ENCODE measurements at regions not wholly inside any gene's neighbourhood (a gene's known extent, or its start where the extent isn't known, plus 50 kb on each side); places are given as distances from the start of the nearest gene placed in this dataset.

- Histone ChIP-seq H3K27me3 (ENCODE audit: control insufficient read depth, insufficient read depth, low read length) (no peaks in the 10 kb centered on the region), H3K4me1 (ENCODE audit: control insufficient read depth, insufficient read depth, low read length) (no peaks in the 10 kb centered on the region), H3K36me3 (ENCODE audit: control insufficient read depth, insufficient read depth, low read length) (no peaks in the 10 kb centered on the region), H3K27ac (ENCODE audit: low read length) (no peak overlapping the region), H3K9me3 (ENCODE audit: control insufficient read depth, low read depth, low read length) (no peaks in the 10 kb centered on the region), H3K4me3 (ENCODE audit: low read length) (no peak overlapping the region)
- DNase-seq, result no peak
- WGBS (ENCODE audit: insufficient coverage, low lambda C conversion rate), result 86% methylated on average over 1 of the region's 3 CpGs
These were observed 135.0 kb upstream of the CCDC28A start for GRCh38 chr6:138638604-138639003.

GRCh38 chr6:138640028-138640427 is 133.5 kb upstream of the CCDC28A start:
- Histone ChIP-seq H3K27me3 (ENCODE audit: control insufficient read depth, insufficient read depth, low read length) (no peaks in the 10 kb centered on the region), H3K4me1 (ENCODE audit: control insufficient read depth, insufficient read depth, low read length) (no peaks in the 10 kb centered on the region), H3K9me3 (ENCODE audit: control insufficient read depth, low read depth, low read length) (no peaks in the 10 kb centered on the region), H3K4me3 (ENCODE audit: low read length) (no peak overlapping the region), H3K36me3 (ENCODE audit: control insufficient read depth, insufficient read depth, low read length) (no peaks in the 10 kb centered on the region), H3K27ac (ENCODE audit: low read length) (no peak overlapping the region)
- WGBS (ENCODE audit: insufficient coverage, low lambda C conversion rate), result no CpG with 5 or more reads among the region's 2 CpGs
- no peak for DNase-seq

GRCh38 chr6:138643210-138643609 is 130.4 kb upstream of the CCDC28A start:
- Histone ChIP-seq H3K27ac (ENCODE audit: low read length) (no peak overlapping the region), H3K4me1 (ENCODE audit: control insufficient read depth, insufficient read depth, low read length) (no peaks in the 10 kb centered on the region), H3K4me3 (ENCODE audit: low read length) (no peak overlapping the region), H3K36me3 (ENCODE audit: control insufficient read depth, insufficient read depth, low read length) (no peaks in the 10 kb centered on the region), H3K9me3 (ENCODE audit: control insufficient read depth, low read depth, low read length) (no peaks in the 10 kb centered on the region), H3K27me3 (ENCODE audit: control insufficient read depth, insufficient read depth, low read length) (no peaks in the 10 kb centered on the region)
- peak in 1 of 2 donors; percentile 48 for DNase-seq
- whole genome bisulfite sequencing (ENCODE audit: insufficient coverage, low lambda C conversion rate), result no CpG with 5 or more reads among the region's 2 CpGs

DNA sequence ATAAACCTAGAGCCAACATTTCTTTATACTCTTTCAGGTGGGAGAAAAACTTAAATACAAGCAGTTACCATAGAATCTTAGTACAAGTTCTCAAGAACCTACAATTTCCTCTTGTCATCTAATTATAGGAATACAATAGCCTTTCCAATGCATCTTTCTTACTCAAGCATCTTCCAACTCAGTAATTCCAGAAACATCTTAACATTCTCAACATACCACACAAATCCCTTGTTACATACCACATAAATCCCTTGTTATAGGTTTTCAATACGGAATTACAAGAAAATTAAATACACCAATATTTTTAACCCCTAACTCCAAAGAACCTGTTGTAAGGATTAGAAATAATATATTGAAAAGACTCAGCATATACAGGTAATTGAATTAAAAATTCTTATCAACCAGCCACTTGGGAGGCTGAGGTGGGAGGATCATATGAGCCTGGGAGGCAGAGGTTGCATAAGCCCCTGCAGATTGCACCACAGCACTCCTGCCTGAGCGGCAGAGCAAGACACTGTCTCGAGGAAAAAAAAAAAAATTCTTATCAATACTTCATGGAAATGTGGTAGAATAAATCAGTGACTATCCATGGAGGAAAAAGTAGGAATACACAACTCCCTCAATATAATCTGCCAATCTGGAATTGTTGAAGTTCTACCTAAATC is 127.5 kb upstream of the CCDC28A start:
- Histone ChIP-seq H3K4me1 (ENCODE audit: control insufficient read depth, insufficient read depth, low read length) (no peaks in the 10 kb centered on the region), H3K36me3 (ENCODE audit: control insufficient read depth, insufficient read depth, low read length) (no peaks in the 10 kb centered on the region), H3K27ac (ENCODE audit: low read length) (no peak overlapping the region), H3K4me3 (ENCODE audit: low read length) (no peak overlapping the region), H3K9me3 (ENCODE audit: control insufficient read depth, low read depth, low read length) (no peaks in the 10 kb centered on the region), H3K27me3 (ENCODE audit: control insufficient read depth, insufficient read depth, low read length) (no peaks in the 10 kb centered on the region)
- DNase-seq, result no peak
- no CpG with 5 or more reads among the region's 3 CpGs for WGBS (ENCODE audit: insufficient coverage, low lambda C conversion rate)

GRCh38 chr6:138647006-138647405 is 126.6 kb upstream of the CCDC28A start:
- Histone ChIP-seq H3K36me3 (ENCODE audit: control insufficient read depth, insufficient read depth, low read length) (no peaks in the 10 kb centered on the region), H3K27me3 (ENCODE audit: control insufficient read depth, insufficient read depth, low read length) (no peaks in the 10 kb centered on the region)
- DNase-seq, result no peak

DNA sequence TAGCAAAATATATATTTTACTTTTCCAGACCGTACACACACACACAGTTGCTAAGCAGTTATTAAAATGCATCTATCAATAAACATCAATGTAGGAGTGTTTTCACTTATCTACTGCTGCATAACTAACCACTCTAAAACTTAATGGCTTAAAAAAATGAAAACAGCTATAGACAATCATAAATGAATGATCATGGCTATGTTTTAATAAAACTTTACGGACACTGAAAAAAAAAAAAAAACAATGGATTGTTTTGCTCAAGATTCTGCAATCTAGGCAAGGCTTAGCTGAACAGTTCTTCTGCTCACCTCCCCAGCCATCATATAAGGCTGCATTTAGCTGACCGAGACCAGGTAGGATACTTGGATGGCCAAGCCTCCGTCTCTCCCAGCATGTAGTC is 125.4 kb upstream of the CCDC28A start:
- H3K27me3 ChIP-seq (ENCODE audit: control insufficient read depth, insufficient read depth, low read length), result no peaks in the 10 kb centered on the region
- H3K27ac ChIP-seq (ENCODE audit: low read length), result no peak overlapping the region
- no peaks in the 10 kb centered on the region for H3K36me3 ChIP-seq (ENCODE audit: control insufficient read depth, insufficient read depth, low read length)
- H3K9me3 ChIP-seq (ENCODE audit: control insufficient read depth, low read depth, low read length), result no peaks in the 10 kb centered on the region
- WGBS (ENCODE audit: insufficient coverage, low lambda C conversion rate), result 92% methylated on average over 2 of the region's 4 CpGs
- H3K4me3 ChIP-seq (ENCODE audit: low read length), result no peak overlapping the region
- no peak for DNase-seq
- H3K4me1 ChIP-seq (ENCODE audit: control insufficient read depth, insufficient read depth, low read length), result no peaks in the 10 kb centered on the region

More at GRCh38 chr6:138647006-138647405, 126.6 kb upstream of the CCDC28A start:
- Histone ChIP-seq H3K27ac (ENCODE audit: low read length) (no peak overlapping the region), H3K4me1 (ENCODE audit: control insufficient read depth, insufficient read depth, low read length) (no peaks in the 10 kb centered on the region), H3K9me3 (ENCODE audit: control insufficient read depth, low read depth, low read length) (no peaks in the 10 kb centered on the region), H3K4me3 (ENCODE audit: low read length) (no peak overlapping the region)
- 81% methylated on average over 3 of the region's 6 CpGs for WGBS (ENCODE audit: insufficient coverage, low lambda C conversion rate)

DNA sequence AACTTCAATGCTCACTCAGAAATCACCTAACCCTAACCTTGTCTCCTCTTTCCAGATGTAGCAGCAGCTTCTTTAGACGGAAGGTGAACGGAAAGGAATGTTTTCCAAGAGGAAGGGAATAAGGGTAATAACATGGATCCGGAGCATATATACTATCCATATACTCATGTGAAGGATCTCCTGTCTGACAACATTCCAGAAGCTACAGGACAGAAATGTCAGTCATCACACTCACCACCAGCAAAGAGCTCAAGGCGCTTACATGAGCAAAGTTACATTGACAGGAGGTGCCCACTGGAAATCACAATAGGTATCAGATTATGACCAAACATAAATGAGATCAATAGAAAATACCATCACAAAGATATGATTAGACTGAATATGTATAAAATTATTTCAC is 122.1 kb upstream of the CCDC28A start:
- no peak for DNase-seq
- no peaks in the 10 kb centered on the region for H3K27me3 ChIP-seq (ENCODE audit: control insufficient read depth, insufficient read depth, low read length)
- no CpG with 5 or more reads among the region's 4 CpGs for WGBS (ENCODE audit: insufficient coverage, low lambda C conversion rate)
- no peaks in the 10 kb centered on the region for H3K9me3 ChIP-seq (ENCODE audit: control insufficient read depth, low read depth, low read length)
- no peaks in the 10 kb centered on the region for H3K4me1 ChIP-seq (ENCODE audit: control insufficient read depth, insufficient read depth, low read length)
- no peak overlapping the region for H3K27ac ChIP-seq (ENCODE audit: low read length)
- H3K4me3 ChIP-seq (ENCODE audit: low read length), result no peak overlapping the region
- no peaks in the 10 kb centered on the region for H3K36me3 ChIP-seq (ENCODE audit: control insufficient read depth, insufficient read depth, low read length)

DNA sequence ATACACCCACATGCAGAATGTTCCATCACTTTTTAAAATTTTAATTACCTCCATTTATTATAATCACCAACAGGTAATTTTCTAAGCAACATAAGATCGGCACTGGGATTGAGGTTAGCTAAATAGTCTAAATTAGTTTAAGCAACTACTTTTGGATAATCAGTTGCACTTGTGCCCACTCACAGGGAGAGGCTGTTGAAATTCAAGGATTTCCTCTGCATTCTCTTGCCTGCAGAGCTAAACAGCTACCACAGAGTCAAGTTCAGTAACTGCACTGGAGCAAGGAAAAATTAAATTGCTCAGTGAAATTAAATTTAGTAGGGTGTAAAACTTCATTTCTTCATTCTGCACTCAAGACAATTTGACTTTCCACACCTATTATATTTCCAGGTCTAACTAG is 120.7 kb upstream of the CCDC28A start:
- Histone ChIP-seq H3K4me3 (ENCODE audit: low read length) (no peak overlapping the region), H3K27ac (ENCODE audit: low read length) (no peak overlapping the region), H3K36me3 (ENCODE audit: control insufficient read depth, insufficient read depth, low read length) (no peaks in the 10 kb centered on the region), H3K27me3 (ENCODE audit: control insufficient read depth, insufficient read depth, low read length) (no peaks in the 10 kb centered on the region), H3K4me1 (ENCODE audit: control insufficient read depth, insufficient read depth, low read length) (no peaks in the 10 kb centered on the region), H3K9me3 (ENCODE audit: control insufficient read depth, low read depth, low read length) (no peaks in the 10 kb centered on the region)
- no peak for DNase-seq
- no CpG with 5 or more reads among the region's 1 CpG for WGBS (ENCODE audit: insufficient coverage, low lambda C conversion rate)

GRCh38 chr6:138653435-138653834 is 120.1 kb upstream of the CCDC28A start:
- no peak for DNase-seq
- Histone ChIP-seq H3K27me3 (ENCODE audit: control insufficient read depth, insufficient read depth, low read length) (no peaks in the 10 kb centered on the region), H3K4me3 (ENCODE audit: low read length) (no peak overlapping the region), H3K9me3 (ENCODE audit: control insufficient read depth, low read depth, low read length) (no peaks in the 10 kb centered on the region), H3K4me1 (ENCODE audit: control insufficient read depth, insufficient read depth, low read length) (no peaks in the 10 kb centered on the region), H3K27ac (ENCODE audit: low read length) (no peak overlapping the region), H3K36me3 (ENCODE audit: control insufficient read depth, insufficient read depth, low read length) (no peaks in the 10 kb centered on the region)
- WGBS (ENCODE audit: insufficient coverage, low lambda C conversion rate), result no CpG with 5 or more reads among the region's 6 CpGs

DNA sequence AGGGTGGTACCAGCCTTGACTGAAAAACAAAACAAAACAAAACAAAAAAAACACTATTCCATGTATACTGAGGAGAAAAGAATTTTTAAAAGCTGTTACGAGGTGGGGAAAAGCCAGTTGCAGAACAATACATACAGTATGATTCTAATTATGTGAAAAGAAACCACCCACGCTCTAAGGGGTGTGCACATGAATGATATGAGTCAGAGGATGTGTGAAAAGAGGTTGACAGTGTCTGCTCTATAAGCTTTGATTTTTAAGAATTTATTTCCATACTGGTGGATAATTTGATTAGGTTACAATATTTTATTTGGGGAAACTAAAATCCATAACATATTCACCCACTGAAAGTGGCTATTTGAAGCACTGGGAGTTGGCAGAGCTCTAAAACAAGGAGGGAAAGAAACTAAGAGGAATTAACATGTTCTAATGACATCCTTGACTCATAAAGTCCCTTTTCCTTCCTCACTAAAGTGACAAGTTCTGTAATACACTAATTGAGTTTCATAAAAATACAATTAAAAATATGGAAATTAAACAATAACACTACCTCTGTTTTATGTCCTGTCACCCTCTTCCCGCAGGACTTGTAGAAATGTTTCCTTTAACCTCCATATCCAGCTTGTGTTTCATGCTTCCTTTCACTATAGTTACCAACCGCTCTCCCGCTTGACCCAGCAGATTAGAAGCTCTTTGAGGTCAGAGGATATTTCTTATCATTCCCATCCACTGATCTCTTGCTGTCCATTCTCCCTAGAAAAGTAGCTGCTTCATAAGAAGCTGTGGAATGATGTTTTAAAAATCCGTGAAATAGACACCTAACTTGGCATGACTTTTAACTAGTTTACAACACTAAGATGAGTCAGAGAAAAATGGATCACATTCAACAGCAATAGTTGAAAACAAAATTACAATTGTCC is 118.6 kb upstream of the CCDC28A start:
- 96% methylated on average over 4 of the region's 6 CpGs for WGBS (ENCODE audit: insufficient coverage, low lambda C conversion rate)
- H3K4me1 ChIP-seq (ENCODE audit: control insufficient read depth, insufficient read depth, low read length), result no peaks in the 10 kb centered on the region
- DNase-seq, result no peak
- no peak overlapping the region for H3K4me3 ChIP-seq (ENCODE audit: low read length)
- no peak overlapping the region for H3K27ac ChIP-seq (ENCODE audit: low read length)
- H3K9me3 ChIP-seq (ENCODE audit: control insufficient read depth, low read depth, low read length), result no peaks in the 10 kb centered on the region
- no peaks in the 10 kb centered on the region for H3K27me3 ChIP-seq (ENCODE audit: control insufficient read depth, insufficient read depth, low read length)
- H3K36me3 ChIP-seq (ENCODE audit: control insufficient read depth, insufficient read depth, low read length), result no peaks in the 10 kb centered on the region

All from large intestine (tissue), 3 donors.